Prostate gland (tissue), 2 donors: ENCODE measurements at regions not wholly inside any gene's neighbourhood (a gene's known extent, or its start where the extent isn't known, plus 50 kb on each side); places are given as distances from the start of the nearest gene placed in this dataset.
A peak's percentile ranks its signal among the peaks of the same experiment; 100 is the strongest.

Experiments used
- DNase-seq: peaks from one replicate; pipeline ENCODE4 v3.0.0-alpha.2; 2019; ENCODE audit warnings: low spot score
- H3K27ac ChIP-seq, 2 donors: fragments of 200-600 bp; sonication (generic); 2 replicates each; pipeline ENCODE4 v1.5.1; 2017 to 2019
- H3K27me3 ChIP-seq: fragments of 200-600 bp; sonication (generic); replicated peaks from 2 replicates; pipeline ENCODE4 v1.5.1; 2019; ENCODE audit not compliant: insufficient read depth
- H3K36me3 ChIP-seq, 2 donors: fragments of 200-600 bp; sonication (generic); 1 replicate in 1 of 2; 2 replicates in 1 of 2; pipeline versions ENCODE4 v1.5.1 to v1.8.1; 2017 to 2019
- H3K4me1 ChIP-seq: fragments of 200-600 bp; sonication (generic); replicated peaks from 2 replicates; pipeline ENCODE4 v1.5.1; 2019
- H3K4me3 ChIP-seq, 2 donors: fragments of 200-600 bp; sonication (generic); 2 replicates each; pipeline ENCODE4 v1.5.1; 2017 to 2019
- H3K9me3 ChIP-seq: fragments of 200-600 bp; sonication (generic); 2 replicates; pipeline ENCODE4 v1.5.1; 2017
- CTCF ChIP-seq, 4 experiments: fragments of 200-600 bp in 2 of 4; fragments of 450-650 bp in 2 of 4; sonication (generic) in 2 of 4; IDR thresholded peaks; 1 replicate in 3 of 4; 2 replicates in 1 of 4; pipeline ENCODE4 v1.5.1; 2016 to 2019; ENCODE audit warnings: antibody characterized with exemption in 4 of 4, mild to moderate bottlenecking in 2 of 4, moderate library complexity in 2 of 4
- POLR2A ChIP-seq: fragments of 450-650 bp; IDR thresholded peaks from one replicate; pipeline ENCODE4 v1.6.1; 2016; ENCODE audit warnings: antibody characterized with exemption, mild to moderate bottlenecking
- POLR2AphosphoS5 ChIP-seq: sonication (generic); formaldehyde crosslinking; IDR thresholded peaks from one replicate; pipeline ENCODE4 v1.6.1; 2017; ENCODE audit warnings: antibody characterized with exemption
- WGBS: methylation state at CpG from one replicate; pipeline ENCODE4 v1.1.5; 2018; 5-methylcytosine and 5-hydroxymethylcytosine counted together
- intact Hi-C: fragments of 100-400 bp; cut with DNase I; formaldehyde crosslinking; loops from one replicate; pipeline ENCODE4 v1.14.2; 2022

GRCh38 chr5:174425271-174425963, 299.0 kb upstream of the MSX2 start:
- 41% methylated on average over 6 of the region's 6 CpGs for WGBS
- Histone ChIP-seq H3K4me1 (no peaks in the 10 kb centered on the region), H3K36me3 (no peaks in the 10 kb centered on the region), H3K9me3 (no peaks in the 10 kb centered on the region), H3K4me3 (no peak overlapping the region), H3K27ac (no peak overlapping the region), H3K27me3 (no peaks in the 10 kb centered on the region)
- TF ChIP-seq POLR2AphosphoS5 (peak; percentile 52), POLR2A (no peak), CTCF (IDR thresholded peaks at IDR 0.05) (no peak)
- DNase-seq = peak; percentile 74
- intact Hi-C loops = no loop called here

- Histone ChIP-seq H3K27me3 (no peaks in the 10 kb centered on the region), H3K4me1 (no peaks in the 10 kb centered on the region), H3K4me3 (no peak overlapping the region), H3K27ac (no peak overlapping the region), H3K36me3 (no peaks in the 10 kb centered on the region), H3K9me3 (no peaks in the 10 kb centered on the region)
- intact Hi-C loops = no loop called here
- TF ChIP-seq POLR2AphosphoS5 = no peak
- no peak for TF ChIP-seq POLR2A
- no peak for TF ChIP-seq CTCF (IDR thresholded peaks at IDR 0.05)
- 52% methylated on average over 5 of the region's 5 CpGs for WGBS
- no peak for DNase-seq
Observed at GRCh38 chr5:174425964-174426290, 298.5 kb upstream of the MSX2 start.

GRCh38 chr5:174426388-174426787, 298.0 kb upstream of the MSX2 start:
- intact Hi-C loops = no loop called here
- DNase-seq = no peak
- no peak for TF ChIP-seq POLR2AphosphoS5
- TF ChIP-seq POLR2A = no peak
- no peak for TF ChIP-seq CTCF (IDR thresholded peaks at IDR 0.05)
- Histone ChIP-seq H3K36me3 (no peaks in the 10 kb centered on the region), H3K4me3 (no peak overlapping the region), H3K27me3 (no peaks in the 10 kb centered on the region), H3K27ac (no peak overlapping the region), H3K4me1 (no peaks in the 10 kb centered on the region), H3K9me3 (no peaks in the 10 kb centered on the region)
- WGBS = 82% methylated on average over 1 of the region's 1 CpG

GRCh38 chr5:174426851-174427250, 297.5 kb upstream of the MSX2 start:
- no peak for DNase-seq
- Histone ChIP-seq H3K4me3 (no peak overlapping the region), H3K9me3 (no peaks in the 10 kb centered on the region), H3K27ac (no peak overlapping the region), H3K27me3 (no peaks in the 10 kb centered on the region), H3K36me3 (no peaks in the 10 kb centered on the region), H3K4me1 (no peaks in the 10 kb centered on the region)
- intact Hi-C loops = no loop called here
- 86% methylated on average over 4 of the region's 4 CpGs for WGBS
- TF ChIP-seq POLR2AphosphoS5 (no peak), POLR2A (no peak), CTCF (IDR thresholded peaks at IDR 0.05) (no peak)

- TF ChIP-seq CTCF (IDR thresholded peaks at IDR 0.05) (no peak), POLR2AphosphoS5 (no peak), POLR2A (no peak)
- 70% methylated on average over 5 of the region's 5 CpGs for WGBS
- intact Hi-C loops = no loop called here
- Histone ChIP-seq H3K9me3 (no peaks in the 10 kb centered on the region), H3K4me3 (no peak overlapping the region), H3K27me3 (no peaks in the 10 kb centered on the region), H3K36me3 (no peaks in the 10 kb centered on the region), H3K27ac (no peak overlapping the region), H3K4me1 (no peaks in the 10 kb centered on the region)
- no peak for DNase-seq
Observed at GRCh38 chr5:174427304-174427703, 297.1 kb upstream of the MSX2 start.
